SK-N-SH (cell line): ENCODE measurements at regions not wholly inside any gene's neighbourhood (a gene's known extent, or its start where the extent isn't known, plus 50 kb on each side); places are given as distances from the start of the nearest gene placed in this dataset.

Experiments used
- CTCF ChIA-PET: fragments of 300-600, 350-600 bp; formaldehyde crosslinking; extraction: SDS; loops from one replicate; lab custom pipeline; 2021; lab: Yijun Ruan, JAX
- POLR2A ChIA-PET: fragments of 350-600 bp; sonication (Branson Sonifier 250); formaldehyde crosslinking; extraction: SDS; loops from one replicate; lab custom pipeline; 2020; ENCODE audit warnings: antibody characterized with exemption, inconsistent platforms; lab: Yijun Ruan, JAX
- DNase-seq: peaks from one replicate; pipeline ENCODE4 v3.0.0; 2012
- H2AFZ ChIP-seq: fragments of 200-600 bp; sonication (generic); 2 replicates; pipeline ENCODE4 v1.8.1; 2016; ENCODE audit warnings: antibody characterized with exemption, mild to moderate bottlenecking, low read depth
- H3F3A ChIP-seq: fragments of 200-600 bp; sonication (generic); replicated peaks from 2 replicates; pipeline ENCODE3; 2016; ENCODE audit warnings: antibody characterized with exemption, mild to moderate bottlenecking; ENCODE audit not compliant: insufficient read depth
- H3K27ac ChIP-seq, 2 experiments: fragments of 200-500 bp in 1 of 2; fragments of 200-600 bp in 1 of 2; sonication (Bioruptor generic) in 1 of 2; sonication (generic), shearing (Covaris generic) in 1 of 2; 2 replicates each; pipeline versions ENCODE4 v1.5.1 to v1.6.1; 2014 to 2016; ENCODE audit warnings: low read depth in 2 of 2, inconsistent platforms in 1 of 2, low read length in 1 of 2, mild to moderate bottlenecking in 1 of 2, mixed read lengths in 1 of 2
- H3K27me3 ChIP-seq: fragments of 200-600 bp; sonication (generic), shearing (Covaris generic); 2 replicates; pipeline ENCODE4 v1.6.1; 2016; ENCODE audit warnings: mixed run types; ENCODE audit not compliant: insufficient read depth
- H3K36me3 ChIP-seq, 2 experiments: fragments of 200-500 bp in 1 of 2; fragments of 200-600 bp in 1 of 2; sonication (Bioruptor generic) in 1 of 2; sonication (generic) in 1 of 2; replicated peaks in 1 of 2; 2 replicates each; pipeline versions ENCODE3 to v1.5.1; 2014 to 2016; ENCODE audit warnings: low read length in 1 of 2, mild to moderate bottlenecking in 1 of 2; ENCODE audit not compliant: insufficient read depth in 2 of 2, control insufficient read depth in 1 of 2
- H3K4me1 ChIP-seq, 2 experiments: fragments of 200-500 bp in 1 of 2; fragments of 200-600 bp in 1 of 2; sonication (Bioruptor generic) in 1 of 2; sonication (generic), shearing (Covaris generic) in 1 of 2; 2 replicates each; pipeline versions ENCODE4 v1.5.1 to v1.6.1; 2014 to 2016; ENCODE audit warnings: low read depth in 1 of 2, low read length in 1 of 2, mixed run types in 1 of 2; ENCODE audit not compliant: insufficient read depth in 2 of 2, control insufficient read depth in 1 of 2
- H3K4me2 ChIP-seq: fragments of 200-600 bp; sonication (generic), shearing (Covaris generic); 2 replicates; pipeline ENCODE4 v1.6.1; 2017; ENCODE audit warnings: mixed run types
- H3K4me3 ChIP-seq, 2 experiments: fragments of 200-500 bp in 1 of 2; fragments of 200-600 bp in 1 of 2; sonication (Bioruptor generic) in 1 of 2; sonication (generic), shearing (Covaris generic) in 1 of 2; 2 replicates each; pipeline versions ENCODE4 v1.5.1 to v1.8.1; 2014 to 2016; ENCODE audit warnings: low read depth in 2 of 2, inconsistent platforms in 1 of 2, low read length in 1 of 2, mild to moderate bottlenecking in 1 of 2, mixed read lengths in 1 of 2, moderate library complexity in 1 of 2
- H3K79me2 ChIP-seq: fragments of 200-600 bp; sonication (generic); 2 replicates; pipeline ENCODE4 v1.8.1; 2017; ENCODE audit warnings: mild to moderate bottlenecking; ENCODE audit not compliant: insufficient read depth
- H3K9ac ChIP-seq: fragments of 200-600 bp; sonication (generic); 2 replicates; pipeline ENCODE4 v1.6.1; 2017; ENCODE audit warnings: mixed run types
- H3K9me2 ChIP-seq: fragments of 200-600 bp; sonication (generic); 2 replicates; pipeline ENCODE4 v1.6.1; 2017; ENCODE audit warnings: mixed run types
- H3K9me3 ChIP-seq: fragments of 200-600 bp; sonication (generic); 2 replicates; pipeline ENCODE4 v1.6.1; 2017; ENCODE audit warnings: mixed run types, mild to moderate bottlenecking, moderate library complexity
- H4K20me1 ChIP-seq: fragments of 200-600 bp; sonication (generic); 2 replicates; pipeline ENCODE4 v1.6.1; 2017; ENCODE audit warnings: mild to moderate bottlenecking, mixed run types; ENCODE audit not compliant: insufficient read depth
- CHD2 ChIP-seq: fragments of 150-350 bp; IDR thresholded peaks from 2 replicates; pipeline ENCODE4 v1.6.1; 2018; ENCODE audit warnings: low read length; ENCODE audit not compliant: partially characterized antibody
- ELF1 ChIP-seq: IDR thresholded peaks from 2 replicates; pipeline ENCODE4 v1.4.0; 2012
- EP300 ChIP-seq, 2 experiments: IDR thresholded peaks; 2 replicates each; pipeline versions ENCODE4 v1.4.0 to v1.6.1; 2012; ENCODE audit warnings: borderline replicate concordance in 1 of 2, low read depth in 1 of 2, low read length in 1 of 2
- EZH2phosphoT487 ChIP-seq: fragments of 200-600 bp; sonication (generic); IDR thresholded peaks from 2 replicates; pipeline ENCODE4 v1.6.1; 2017; ENCODE audit warnings: low read depth, mixed run types, mild to moderate bottlenecking, antibody characterized with exemption, moderate library complexity, borderline replicate concordance
- FOXJ3 ChIP-seq: sonication (generic); formaldehyde crosslinking; IDR thresholded peaks from 2 replicates; pipeline ENCODE4 v1.5.1; 2020; ENCODE audit warnings: mild to moderate bottlenecking, missing genetic modification reagents
- GABPA ChIP-seq: IDR thresholded peaks from 2 replicates; pipeline ENCODE4 v1.4.0; 2012; ENCODE audit warnings: low read depth, mild to moderate bottlenecking
- JUND ChIP-seq: IDR thresholded peaks from 2 replicates; pipeline ENCODE4 v1.4.0; 2012
- MEF2A ChIP-seq: IDR thresholded peaks from 2 replicates; pipeline ENCODE4 v1.4.0; 2012; ENCODE audit warnings: low read depth, borderline replicate concordance
- NRF1 ChIP-seq: IDR thresholded peaks from 2 replicates; pipeline ENCODE4 v1.6.1; 2012; ENCODE audit warnings: low read depth, mild to moderate bottlenecking, low read length
- POLR2AphosphoS5 ChIP-seq: IDR thresholded peaks from 2 replicates; pipeline ENCODE4 v1.6.1; 2012; ENCODE audit warnings: low read depth, low read length
- RAD21 ChIP-seq: IDR thresholded peaks from 2 replicates; pipeline ENCODE4 v1.6.1; 2012; ENCODE audit warnings: mild to moderate bottlenecking, low read length
- RCOR1 ChIP-seq: fragments of 150-350 bp; IDR thresholded peaks from 2 replicates; pipeline ENCODE4 v1.6.1; 2017; ENCODE audit warnings: antibody characterized with exemption, low read length
- RFX5 ChIP-seq: IDR thresholded peaks from 2 replicates; pipeline ENCODE4 v1.6.1; 2012; ENCODE audit warnings: mild to moderate bottlenecking, improper control_type of control experiment, low read length
- RXRA ChIP-seq: IDR thresholded peaks from 2 replicates; pipeline ENCODE4 v1.4.0; 2012; ENCODE audit warnings: low read depth, mild to moderate bottlenecking, borderline replicate concordance
- TAF1 ChIP-seq: IDR thresholded peaks from 2 replicates; pipeline ENCODE4 v1.6.1; 2012; ENCODE audit warnings: low read depth, mild to moderate bottlenecking, low read length, moderate library complexity, borderline replicate concordance
- TEAD4 ChIP-seq: IDR thresholded peaks from 2 replicates; pipeline ENCODE4 v1.4.0; 2012; ENCODE audit warnings: mild to moderate bottlenecking, borderline replicate concordance; ENCODE audit not compliant: insufficient read depth
- YY1 ChIP-seq: IDR thresholded peaks from 2 replicates; pipeline ENCODE4 v1.4.0; 2012; ENCODE audit warnings: low read depth, mild to moderate bottlenecking
- WGBS: methylation state at CpG from one replicate; pipeline ENCODE4 v1.1.6; 2017; ENCODE audit warnings: low lambda C conversion rate; 5-methylcytosine and 5-hydroxymethylcytosine counted together
- TF ChIP-seq, protein P1 (sequence below): IDR thresholded peaks from 2 replicates; pipeline ENCODE4; 2012
- TF ChIP-seq, protein P2 (sequence below): fragments of 200-600 bp; sonication (generic); IDR thresholded peaks from 2 replicates; pipeline ENCODE4 v1.6.1; 2017; ENCODE audit warnings: antibody characterized with exemption, mild to moderate bottlenecking, moderate library complexity
- TF ChIP-seq, protein P3 (sequence below): IDR thresholded peaks from 2 replicates; pipeline ENCODE4 v1.4.0; 2012; ENCODE audit warnings: low read depth

DNA sequence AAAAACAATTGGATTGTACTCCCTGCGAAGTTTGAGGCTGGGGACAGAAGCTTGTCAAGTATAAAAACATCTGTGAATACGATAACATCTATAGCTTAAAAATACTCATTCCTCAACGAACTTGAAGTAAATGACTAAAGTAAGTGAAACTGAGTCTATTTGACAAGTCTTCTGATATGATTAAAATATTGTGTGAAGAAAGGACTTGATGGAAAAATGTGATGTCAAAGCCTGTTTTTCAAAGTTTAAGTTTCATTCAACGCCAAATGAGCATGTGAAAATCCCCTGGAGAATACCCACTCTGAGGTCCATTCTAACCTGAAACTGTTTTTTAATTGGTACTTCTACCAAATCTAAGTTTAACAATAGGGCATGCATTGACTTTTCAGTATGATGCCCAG is 122.3 kb upstream of the MDFIC start:
- Histone ChIP-seq H3K4me2 (no peak overlapping the region), H3K9ac (no peak overlapping the region), H3K4me1 (no peaks in the 10 kb centered on the region)
- no peak for DNase-seq
- CTCF ChIA-PET, result no interaction called here
- 3% methylated on average over 4 of the region's 4 CpGs for WGBS
- TF ChIP-seq MEF2A (no peak), TAF1 (no peak), RXRA (no peak), NRF1 (no peak), YY1 (no peak), FOXJ3 (no peak), RCOR1 (no peak), CHD2 (no peak), ELF1 (no peak), POLR2AphosphoS5 (no peak), TEAD4 (no peak), JUND (no peak), EP300 (IDR thresholded peaks at IDR 0.05; ENCODE audit: borderline replicate concordance in 1 of 2, low read depth in 1 of 2, low read length in 1 of 2) (no peak), RAD21 (no peak), EZH2phosphoT487 (no peak), RFX5 (no peak), GABPA (no peak)
- TF ChIP-seq, protein P1, sequence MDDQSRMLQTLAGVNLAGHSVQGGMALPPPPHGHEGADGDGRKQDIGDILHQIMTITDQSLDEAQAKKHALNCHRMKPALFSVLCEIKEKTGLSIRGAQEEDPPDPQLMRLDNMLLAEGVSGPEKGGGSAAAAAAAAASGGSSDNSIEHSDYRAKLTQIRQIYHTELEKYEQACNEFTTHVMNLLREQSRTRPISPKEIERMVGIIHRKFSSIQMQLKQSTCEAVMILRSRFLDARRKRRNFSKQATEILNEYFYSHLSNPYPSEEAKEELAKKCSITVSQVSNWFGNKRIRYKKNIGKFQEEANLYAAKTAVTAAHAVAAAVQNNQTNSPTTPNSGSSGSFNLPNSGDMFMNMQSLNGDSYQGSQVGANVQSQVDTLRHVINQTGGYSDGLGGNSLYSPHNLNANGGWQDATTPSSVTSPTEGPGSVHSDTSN, result no peak
- TF ChIP-seq, protein P2, sequence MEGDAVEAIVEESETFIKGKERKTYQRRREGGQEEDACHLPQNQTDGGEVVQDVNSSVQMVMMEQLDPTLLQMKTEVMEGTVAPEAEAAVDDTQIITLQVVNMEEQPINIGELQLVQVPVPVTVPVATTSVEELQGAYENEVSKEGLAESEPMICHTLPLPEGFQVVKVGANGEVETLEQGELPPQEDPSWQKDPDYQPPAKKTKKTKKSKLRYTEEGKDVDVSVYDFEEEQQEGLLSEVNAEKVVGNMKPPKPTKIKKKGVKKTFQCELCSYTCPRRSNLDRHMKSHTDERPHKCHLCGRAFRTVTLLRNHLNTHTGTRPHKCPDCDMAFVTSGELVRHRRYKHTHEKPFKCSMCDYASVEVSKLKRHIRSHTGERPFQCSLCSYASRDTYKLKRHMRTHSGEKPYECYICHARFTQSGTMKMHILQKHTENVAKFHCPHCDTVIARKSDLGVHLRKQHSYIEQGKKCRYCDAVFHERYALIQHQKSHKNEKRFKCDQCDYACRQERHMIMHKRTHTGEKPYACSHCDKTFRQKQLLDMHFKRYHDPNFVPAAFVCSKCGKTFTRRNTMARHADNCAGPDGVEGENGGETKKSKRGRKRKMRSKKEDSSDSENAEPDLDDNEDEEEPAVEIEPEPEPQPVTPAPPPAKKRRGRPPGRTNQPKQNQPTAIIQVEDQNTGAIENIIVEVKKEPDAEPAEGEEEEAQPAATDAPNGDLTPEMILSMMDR, result no peak
- TF ChIP-seq, protein P3, sequence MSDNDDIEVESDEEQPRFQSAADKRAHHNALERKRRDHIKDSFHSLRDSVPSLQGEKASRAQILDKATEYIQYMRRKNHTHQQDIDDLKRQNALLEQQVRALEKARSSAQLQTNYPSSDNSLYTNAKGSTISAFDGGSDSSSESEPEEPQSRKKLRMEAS, result no peak
- TF ChIP-seq, all 33 proteins: peak for 0
- H4K20me1 ChIP-seq, result no peaks in the 10 kb centered on the region
- no peaks in the 10 kb centered on the region for H3K79me2 ChIP-seq
- POLR2A ChIA-PET, result no interaction called here
- H3K36me3 ChIP-seq, result no peaks in the 10 kb centered on the region
- H3K27ac ChIP-seq, result no peak overlapping the region
- H3F3A ChIP-seq, result no peaks in the 10 kb centered on the region
- H3K4me3 ChIP-seq, result no peak overlapping the region
- no peaks in the 10 kb centered on the region for H3K9me2 ChIP-seq
- no peaks in the 10 kb centered on the region for H3K27me3 ChIP-seq
- no peaks in the 10 kb centered on the region for H3K9me3 ChIP-seq
- H2AFZ ChIP-seq, result no peak overlapping the region
